NCI-H510A treated with DMSO at 0.1 percent for 48 hours (cell line): ENCODE measurements at regions not wholly inside any gene's neighbourhood (a gene's known extent, or its start where the extent isn't known, plus 50 kb on each side); places are given as distances from the start of the nearest gene placed in this dataset.

Experiments
- DNase-seq: peaks from one replicate; lab custom pipeline; 2025; lab: John Stamatoyannopoulos, UW

DNA sequence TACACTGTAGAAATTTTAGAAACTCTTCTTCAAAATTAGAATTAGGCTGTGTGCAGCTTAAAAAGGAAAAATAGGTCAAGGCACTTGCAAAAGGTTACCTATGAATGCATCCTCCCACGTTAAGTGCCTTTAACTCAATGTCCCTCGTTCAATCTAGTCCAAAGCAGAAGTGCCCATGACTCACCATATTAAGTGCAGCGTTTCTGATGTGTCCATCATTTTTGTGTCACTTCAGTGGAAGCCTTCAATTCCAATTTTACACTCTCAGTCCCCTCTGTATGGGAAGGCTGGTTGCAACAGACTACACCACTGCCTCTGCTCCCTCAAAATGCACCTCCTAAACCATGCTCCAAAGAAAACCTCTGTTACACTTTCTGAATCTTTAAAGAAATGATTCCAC lies 53.4 kb downstream of the FOXB1 start:
- DNase-seq = no peak

DNA sequence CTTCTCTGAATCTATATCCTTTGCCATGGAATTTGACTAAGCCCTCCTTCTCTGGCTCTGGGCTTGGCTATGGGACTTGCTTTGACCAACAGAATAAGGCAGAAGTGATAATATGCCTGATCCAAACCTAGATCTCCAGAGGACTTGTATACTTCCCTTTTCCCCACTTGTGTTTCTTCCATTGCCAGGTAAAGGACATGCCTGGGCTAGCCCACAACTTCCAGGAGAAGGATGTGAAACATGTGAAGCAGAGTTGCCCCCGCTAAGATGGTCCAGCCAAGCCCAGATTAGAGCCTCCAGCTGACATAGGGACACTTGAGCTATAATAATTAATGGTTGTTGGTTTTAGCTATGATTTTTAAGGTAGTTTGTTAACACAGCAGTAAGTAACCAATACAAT lies 55.1 kb downstream of the FOXB1 start:
- no peak for DNase-seq

DNA sequence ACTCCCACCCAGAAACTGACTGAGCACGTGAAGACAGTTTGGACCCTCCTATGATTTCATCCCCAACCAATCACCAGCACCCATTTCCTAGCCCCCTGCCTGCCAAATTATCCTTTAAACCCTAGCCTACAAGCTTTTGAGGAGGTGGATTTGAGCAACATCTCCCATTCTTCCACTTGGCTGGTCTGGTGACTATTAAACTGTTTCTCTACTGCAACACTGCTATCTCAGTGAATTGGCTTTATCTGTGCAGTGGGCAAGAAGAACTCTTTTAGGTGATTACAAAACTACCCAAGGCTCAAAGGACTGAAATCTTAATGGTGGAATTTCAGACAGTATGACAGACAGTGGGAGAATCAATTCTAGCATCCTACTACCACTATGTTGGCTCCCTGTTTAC lies 57.6 kb downstream of the FOXB1 start:
- DNase-seq = no peak

DNA sequence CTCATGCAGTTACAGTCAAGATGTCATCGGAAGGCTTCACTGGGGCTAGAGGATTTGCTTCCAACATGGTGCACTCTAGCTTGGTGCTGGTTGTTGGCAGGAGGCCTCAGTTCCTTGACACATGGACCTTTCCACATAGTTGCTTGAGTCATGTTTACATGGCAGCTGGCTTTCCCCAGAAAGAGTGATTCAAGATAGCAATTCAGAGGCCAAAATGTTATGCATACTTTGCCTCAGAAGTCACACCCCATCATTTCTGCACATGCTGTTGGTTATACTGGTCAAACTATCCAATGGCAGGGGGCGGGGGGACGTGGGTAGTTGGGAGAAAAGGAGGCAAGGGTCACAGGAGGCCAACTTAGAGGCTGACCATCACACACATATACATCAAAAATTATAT lies 58.7 kb downstream of the FOXB1 start:
- DNase-seq = no peak

DNA sequence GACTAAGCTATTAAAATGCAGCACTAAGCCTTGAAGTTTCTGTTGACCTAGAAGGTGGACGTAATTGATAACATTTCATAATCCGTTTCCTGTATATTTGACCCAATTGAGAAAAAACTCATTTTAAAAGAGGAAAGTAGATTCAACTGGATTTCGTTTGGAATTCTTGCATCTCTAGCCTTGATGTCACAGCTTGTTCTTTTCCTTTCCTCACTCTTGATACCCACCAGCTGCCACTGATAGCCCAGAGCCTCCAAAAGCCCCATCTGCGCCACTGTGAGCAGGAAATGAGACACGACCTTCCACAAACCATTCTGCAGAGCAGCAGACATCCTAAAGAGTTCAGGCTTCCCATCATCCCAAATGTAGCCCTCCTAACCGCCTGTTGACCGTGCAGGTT lies 61.8 kb downstream of the FOXB1 start:
- no peak for DNase-seq

DNA sequence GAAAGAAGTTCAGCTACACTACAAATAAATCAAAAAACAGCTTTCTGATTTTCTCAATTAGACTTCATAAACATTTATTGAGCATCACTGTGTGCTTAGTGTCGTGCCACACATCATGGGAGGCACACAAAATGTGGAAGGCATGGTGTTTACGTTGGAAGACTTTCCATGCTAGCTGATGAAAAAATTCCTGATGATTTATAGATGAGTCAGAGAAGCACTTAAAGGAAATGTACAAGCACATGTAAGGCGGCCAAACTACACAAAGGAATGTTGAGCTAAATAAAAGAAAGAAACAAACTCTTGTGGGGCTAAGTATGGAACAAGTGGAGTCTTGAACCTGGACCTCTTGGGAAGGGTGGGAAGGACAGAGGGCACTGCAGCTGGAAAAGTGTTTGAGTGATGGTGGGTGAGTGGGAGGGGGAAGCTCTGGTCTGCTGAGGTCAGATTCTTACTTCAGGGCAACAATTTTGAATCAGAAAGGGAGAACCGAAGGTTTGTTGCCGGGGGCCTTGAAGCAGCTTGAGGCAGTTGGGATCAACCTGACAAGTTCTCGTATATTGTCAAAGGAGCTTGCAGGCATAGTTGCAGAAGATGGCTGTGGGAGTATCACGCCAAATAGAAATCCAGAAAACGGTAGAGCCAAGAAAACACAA lies 66.9 kb downstream of the FOXB1 start:
- DNase-seq = no peak

DNA sequence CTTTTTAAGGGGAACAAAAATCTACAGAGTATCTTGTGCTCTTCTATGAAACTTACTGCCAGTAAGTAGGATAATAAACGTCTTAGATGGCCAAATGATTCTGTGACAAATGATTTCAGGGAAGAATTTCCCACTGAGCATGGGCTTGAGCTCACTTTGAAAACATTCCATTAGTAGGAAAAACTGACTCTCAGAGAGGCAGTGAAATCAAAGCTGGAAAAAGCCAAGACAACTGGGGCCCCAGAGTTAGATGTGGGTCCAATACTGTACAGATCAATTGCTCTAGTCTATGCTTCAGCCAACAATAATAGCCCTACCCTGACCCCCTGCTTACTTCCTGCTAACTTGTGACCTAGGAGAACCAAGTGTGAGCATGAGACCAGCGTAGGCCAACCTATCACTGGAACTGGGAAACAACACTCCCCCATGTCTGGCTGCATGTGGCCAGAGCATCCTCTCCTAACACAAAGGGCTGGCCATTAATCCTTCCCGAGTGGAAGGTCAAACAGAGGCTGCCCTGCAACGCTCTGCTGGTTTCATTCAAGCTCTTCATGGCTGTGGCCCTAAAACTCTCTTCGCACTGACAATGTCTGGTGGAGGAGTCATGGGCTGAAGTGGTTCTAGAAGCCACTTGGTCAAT lies 68.8 kb downstream of the FOXB1 start:
- DNase-seq = no peak

DNA sequence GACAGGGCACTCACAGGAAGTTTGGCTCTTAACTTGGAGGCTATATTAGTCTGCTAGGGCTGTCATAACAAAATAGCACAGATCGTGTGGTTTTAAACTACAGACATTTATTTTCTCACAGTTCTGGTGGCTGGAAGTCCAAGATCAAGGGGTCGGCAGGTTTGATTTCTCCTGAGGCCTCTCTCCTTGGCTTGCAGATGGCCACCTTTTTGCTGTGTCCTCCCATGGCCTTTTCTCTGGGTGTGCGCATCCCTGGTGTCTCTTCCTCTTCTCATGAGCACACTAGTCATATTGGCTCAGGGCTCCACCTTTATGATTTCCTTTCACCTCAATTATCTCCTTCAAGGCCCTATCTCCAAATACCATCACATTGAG lies 69.3 kb downstream of the FOXB1 start:
- no peak for DNase-seq

DNA sequence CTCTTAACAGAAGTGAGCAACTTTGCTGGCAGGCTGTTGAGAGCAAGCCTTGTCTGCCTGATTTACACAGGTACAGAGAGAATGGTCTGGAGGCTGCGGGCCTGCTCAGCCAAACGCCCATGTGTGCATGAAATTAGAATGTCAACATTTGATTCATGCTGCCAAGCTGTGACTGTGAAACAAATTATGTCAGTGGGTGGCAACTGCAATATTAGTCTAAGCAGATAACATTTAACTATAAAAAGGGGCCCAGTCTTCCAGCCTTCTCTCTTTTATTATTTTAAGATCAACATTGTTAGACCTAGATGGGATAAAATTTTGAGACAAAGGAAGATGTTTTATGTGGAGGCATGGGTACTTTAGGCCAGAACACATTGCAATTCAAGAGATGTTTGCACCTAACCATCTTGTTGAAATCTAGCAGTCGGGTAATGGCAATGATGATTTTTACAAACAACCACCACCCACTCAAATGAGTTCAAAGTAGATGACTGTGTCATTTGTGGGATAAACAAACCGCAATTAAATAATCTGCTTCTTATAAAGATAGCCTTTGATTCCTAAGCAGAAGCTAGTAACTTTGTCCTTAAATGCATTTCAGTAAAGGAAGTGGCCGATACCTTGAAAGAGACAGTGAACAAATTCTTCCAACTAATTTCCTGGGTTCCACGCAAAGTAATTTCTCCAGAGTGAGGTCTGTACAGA lies 70.2 kb downstream of the FOXB1 start:
- DNase-seq = peak; percentile 4

DNA sequence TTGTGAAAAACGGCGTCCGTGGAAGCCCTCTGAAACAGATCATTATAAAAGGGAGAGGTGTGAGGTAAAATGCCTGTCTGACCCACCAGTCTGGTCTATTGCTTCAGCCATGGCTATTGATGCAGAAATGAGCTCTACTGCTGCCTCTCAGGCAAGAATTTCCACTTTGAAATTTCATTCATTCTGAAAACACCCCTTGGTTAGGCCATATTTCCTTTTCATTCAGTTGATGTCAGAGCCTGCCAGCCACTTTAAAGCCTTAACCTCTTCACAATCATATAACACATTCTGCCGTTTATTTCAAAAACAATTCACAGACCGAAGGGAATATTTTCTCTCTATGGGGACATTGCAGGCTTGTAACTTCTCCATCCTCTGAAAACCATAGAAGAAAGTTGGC lies 71.9 kb downstream of the FOXB1 start:
- no peak for DNase-seq

DNA sequence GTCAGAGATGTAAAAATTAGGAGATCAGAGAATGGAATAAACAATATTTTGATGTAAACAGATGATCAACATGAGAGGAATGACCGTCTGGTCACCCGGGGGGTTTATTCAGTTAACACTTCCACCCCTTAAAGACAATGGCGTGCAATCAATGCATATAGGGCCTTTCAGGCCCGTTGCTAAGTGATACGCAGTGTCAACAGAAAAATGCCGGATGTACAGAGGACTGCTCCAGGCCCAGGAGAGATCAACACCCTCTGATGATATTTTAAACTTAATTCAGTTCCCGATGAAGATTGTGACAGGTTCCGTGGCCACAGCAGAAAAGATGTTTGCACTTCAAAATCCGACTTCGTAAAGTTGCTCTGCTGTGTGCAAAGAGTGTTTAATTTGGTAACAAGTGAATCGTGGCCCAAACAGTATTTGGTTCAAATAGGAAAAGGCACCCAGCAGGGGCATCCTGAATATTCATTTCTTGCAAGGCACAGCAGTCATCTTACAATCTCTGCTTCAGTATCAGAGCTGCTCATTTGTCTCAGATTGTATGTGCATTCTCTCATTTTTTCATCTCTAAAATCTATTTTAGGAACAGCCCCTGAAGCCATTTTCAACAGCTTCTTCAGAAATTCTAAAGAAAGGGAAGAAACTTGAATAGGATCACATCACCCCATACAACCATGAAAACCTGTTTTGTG lies 72.6 kb downstream of the FOXB1 start:
- DNase-seq = peak; percentile 23

DNA sequence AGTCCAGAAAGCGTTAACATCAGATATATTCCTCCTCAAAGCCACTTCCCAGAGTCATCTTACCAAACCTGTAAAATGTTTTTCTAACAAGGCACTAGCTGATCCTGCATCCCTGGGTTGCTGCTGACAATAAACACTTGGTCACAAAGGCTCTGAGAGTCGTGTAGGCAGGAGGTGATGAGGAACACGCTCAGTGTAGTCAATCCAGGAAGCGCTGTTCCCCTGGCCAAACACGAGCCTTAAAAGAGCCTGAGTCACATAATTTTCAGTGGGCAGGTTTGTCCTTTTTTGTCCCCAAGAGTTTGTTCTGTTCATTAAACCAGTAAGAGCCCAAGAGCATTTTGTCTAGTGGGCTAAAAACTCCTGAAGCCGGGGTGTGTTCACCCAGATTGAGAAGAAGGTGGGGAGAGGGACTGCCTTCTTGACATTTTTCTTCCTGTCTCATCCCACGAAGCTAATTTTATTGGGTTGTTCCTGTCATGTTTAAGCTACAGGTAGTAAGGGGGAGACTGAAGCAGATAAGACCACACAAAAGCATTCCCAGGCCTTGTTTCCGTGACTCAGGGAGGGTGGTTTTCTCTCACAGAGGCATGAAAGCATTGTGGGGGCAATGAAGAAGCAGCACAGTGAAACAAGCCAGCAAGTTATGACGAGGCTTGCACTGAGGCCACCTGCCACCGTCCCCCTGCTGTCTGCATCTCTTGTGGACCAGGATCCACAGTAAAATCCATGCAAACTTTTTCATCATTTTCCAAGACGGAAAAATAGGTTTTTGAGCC lies 73.7 kb downstream of the FOXB1 start:
- DNase-seq = peak; percentile 18

DNA sequence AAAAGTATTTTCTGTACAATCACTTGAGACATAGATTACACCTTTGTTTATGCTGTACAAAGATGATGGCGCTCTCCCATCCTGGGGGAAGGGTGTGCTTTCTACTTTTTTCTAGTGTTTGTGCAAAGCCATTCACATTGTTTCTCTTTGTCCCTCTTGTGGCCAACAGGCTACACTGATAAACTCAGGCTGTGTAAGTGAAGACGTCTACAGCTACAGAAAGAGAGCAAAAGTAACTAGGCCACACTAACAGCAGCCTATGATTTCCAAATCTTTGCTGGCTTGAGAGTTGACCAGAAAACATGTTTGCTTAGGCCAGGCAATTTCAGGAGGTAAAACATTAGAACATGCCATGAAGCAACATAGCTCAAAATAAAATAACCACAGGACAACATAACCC lies 75.1 kb downstream of the FOXB1 start:
- no peak for DNase-seq

DNA sequence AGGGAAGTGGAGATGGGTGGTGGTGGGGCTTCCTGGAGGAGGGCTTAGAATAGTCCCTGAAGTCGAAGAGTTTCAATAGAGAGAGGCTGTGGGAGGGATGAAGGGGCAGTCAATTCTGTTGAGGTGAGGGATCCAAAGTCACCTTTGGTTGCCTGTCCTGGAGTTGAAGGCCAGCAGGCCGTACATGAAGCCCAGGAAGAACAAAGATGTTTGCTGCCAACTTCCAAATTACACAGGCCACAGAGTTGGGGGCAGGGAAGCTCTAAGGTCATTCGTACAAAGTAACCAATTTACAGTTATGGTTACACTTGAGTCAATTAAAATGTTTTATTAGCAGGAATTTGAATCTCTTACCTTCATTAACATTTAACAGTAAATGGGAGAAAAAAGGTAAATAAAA lies 77.9 kb downstream of the FOXB1 start:
- no peak for DNase-seq

DNA sequence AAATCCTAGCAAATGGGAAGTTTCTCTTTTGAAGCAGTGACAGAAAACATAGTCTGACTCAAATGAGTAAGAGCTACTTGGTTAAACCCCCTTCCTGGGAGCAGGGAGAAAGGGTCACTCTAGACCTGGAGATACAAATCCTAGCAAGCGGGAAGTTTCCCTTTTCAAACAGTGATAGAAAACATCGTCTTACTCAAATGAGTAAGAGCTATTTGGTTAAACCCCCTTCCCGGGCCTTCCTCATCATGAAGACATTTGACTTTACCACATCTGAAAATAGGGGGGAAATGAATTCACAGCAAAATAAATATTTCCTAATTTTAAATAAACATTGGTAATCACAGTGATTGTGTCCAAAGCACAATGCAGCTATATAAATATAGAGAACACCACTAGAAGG lies 79.2 kb downstream of the FOXB1 start:
- DNase-seq = no peak

DNA sequence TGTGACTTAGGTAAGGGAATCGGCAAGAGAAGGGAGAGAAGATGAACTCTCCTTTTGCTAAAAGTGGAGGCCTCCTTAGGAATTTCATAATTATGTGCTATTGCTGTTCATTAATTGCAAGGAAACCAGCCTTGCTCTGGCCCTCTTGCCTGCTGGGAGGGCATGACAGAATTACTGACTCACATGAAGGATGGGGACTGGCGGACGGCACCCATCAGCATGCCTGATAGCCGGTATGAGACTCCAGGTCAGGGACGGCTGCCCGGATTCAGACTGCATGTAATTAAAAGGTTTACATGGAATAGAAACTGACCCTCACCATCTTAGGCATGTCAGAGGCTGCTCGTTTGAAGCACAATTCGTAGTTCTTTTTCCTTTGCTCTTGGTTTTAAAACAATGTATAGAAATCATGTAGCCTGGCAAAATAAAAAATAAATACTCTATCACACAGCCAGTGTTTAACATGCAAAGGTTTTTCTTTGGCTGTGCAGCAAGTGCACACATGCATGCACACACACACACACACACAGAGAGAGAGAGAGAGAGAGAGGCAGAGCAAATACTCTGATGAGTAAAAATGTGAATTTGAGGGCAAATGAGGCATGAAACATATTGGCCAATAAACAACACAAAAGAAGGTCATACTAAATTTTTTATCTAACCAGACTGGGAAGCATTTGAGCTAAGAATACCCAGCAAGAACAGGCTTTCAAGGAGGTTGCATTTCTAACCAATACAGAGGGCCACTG lies 82.7 kb downstream of the FOXB1 start:
- no peak for DNase-seq

DNA sequence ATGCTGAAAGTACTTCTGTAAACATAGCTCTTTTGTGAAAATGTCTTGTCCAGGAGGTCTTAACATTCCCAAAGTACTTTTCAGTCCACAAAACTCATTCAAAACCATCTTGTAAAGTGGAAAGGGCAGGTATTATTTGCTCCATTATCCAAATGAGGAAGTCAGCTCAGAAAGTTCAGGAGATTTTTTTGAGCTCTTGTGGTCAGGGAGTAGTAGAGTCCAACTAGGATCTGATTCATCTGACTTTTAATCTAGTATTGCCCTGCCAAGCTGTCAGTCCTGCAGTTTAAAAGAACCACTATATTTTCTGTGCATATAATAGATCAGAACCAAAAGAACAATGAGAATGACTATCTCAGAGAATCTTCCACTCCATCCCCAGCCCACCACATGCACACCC lies 83.5 kb downstream of the FOXB1 start:
- DNase-seq = no peak

DNA sequence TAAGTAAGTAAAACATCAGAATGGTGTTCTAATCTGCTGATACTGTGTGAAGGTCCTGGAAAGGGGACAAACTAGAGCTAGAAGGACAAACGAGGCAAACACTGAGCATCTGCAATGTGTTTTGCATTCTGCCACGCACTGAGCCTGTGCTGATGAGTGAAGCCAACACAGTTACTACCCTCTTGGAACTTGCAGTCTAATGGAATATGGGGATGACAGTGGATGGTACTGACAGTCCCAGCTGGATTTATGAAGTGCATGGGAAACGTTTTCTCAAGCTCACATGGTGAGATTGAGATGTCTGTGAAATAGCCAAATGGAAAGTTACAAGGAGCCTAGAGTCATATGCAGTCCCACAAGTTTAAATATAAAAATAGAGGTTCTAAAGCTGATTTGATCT lies 86.6 kb downstream of the FOXB1 start:
- DNase-seq = no peak

DNA sequence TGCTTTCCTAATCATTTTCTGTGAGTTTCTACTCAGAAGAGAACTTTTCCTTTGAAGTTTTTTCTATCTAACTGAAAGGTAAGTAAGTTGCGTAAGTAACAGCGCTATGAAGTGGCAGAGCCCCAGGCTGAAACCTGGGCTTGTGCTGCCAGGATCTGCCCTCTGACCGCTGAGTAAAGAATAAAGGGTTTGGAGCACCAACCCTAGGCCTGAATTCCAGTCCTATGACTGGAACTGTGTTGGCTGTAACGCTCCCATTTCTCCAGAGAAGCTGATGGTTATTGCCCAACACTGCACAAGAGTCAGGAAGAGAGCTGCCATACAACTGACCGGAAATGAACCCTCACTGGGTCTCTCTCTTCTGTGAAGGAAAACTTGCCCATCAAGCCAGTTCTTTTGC lies 87.0 kb downstream of the FOXB1 start:
- no peak for DNase-seq

DNA sequence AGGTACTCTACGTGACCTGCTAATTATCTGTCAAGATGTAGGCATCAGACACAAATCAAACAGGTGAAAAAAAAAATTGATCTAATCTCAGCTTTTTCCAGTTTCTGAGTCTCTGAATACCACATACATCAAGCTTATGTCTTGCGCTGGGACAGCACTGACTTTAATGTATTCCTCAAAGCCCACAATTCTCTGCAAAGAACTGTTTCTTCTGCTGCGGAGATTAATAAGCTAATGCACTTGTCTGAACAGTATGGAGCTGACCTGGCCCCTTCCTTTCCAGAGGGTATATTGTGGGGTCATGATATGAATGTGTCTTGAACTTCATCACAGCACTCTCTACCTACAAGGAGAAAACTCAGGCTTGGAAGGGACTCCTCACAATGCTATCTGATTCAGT lies 87.8 kb downstream of the FOXB1 start:
- DNase-seq = no peak

DNA sequence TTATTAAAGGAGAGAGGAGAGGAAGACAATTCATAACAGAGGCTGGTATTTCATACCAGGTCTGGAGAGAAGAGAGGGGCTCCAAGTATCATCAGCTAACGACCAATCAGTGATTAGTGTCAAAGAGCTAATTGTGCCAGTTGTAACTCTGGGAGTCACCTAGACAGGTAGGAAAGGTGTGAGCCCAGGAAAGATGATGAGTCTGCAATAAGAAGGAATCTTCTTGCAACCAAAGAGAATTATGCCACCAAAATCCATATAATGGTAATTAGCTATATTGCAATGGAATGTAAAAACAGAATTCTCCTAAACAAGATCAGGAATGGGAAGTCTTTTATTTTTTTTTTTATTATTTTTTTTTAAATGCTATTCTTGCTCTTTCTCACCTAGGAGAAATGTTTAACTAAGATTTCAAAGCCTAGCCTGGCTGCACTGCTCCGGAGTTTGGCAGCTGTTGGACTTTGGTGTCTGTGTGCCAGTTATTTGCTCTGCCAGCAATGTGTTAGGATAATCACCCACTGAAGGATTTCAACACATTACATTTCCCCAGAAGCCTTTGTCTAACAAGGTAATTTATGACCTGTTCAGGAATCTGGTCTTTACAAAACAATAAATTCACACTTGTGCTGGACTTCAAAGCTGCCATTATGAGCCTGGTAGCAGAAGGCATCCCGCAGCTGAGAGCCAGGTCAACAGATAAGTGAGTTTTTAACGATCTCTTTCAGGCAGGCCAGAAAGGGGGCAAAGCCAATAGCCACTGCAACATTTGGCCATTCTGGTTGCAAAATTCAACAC lies 89.4 kb downstream of the FOXB1 start:
- peak; percentile 50 for DNase-seq
